ENCODE measurements at regions not wholly inside any gene's neighbourhood (a gene's known extent, or its start where the extent isn't known, plus 50 kb on each side); places are given as distances from the start of the nearest gene placed in this dataset.

GRCh38 chr4:189033801-189034347 lies 894.6 kb downstream of the TRIML1 start:
- WGBS, 2 experiments (ENCODE audit: extremely low coverage in 2 of 2, insufficient read length in 1 of 2), result 88% methylated on average over 3 of the region's 13 CpGs; no CpG with 5 or more reads in 1 of the 2 experiments
- Histone ChIP-seq H3K9me1 (ENCODE audit: insufficient read depth, low read length) (no peaks in the 10 kb centered on the region), H4K5ac (ENCODE audit: low read depth, low read length) (no peak overlapping the region), H2AK5ac (ENCODE audit: low read depth, low read length) (no peak overlapping the region), H2BK5ac (ENCODE audit: low read depth, low read length, poor library complexity, severe bottlenecking) (no peak overlapping the region), H3K4ac (ENCODE audit: low read depth, low read length) (no peak overlapping the region), H4K20me1 (ENCODE audit: insufficient read depth, low read length) (no peaks in the 10 kb centered on the region), H2AK9ac (replicated peaks; ENCODE audit: low read depth, low read length, poor library complexity) (no peak overlapping the region), H3K9me3 (ENCODE audit: control insufficient read depth, insufficient read depth, low read length) (no peaks in the 10 kb centered on the region), H3K4me3 (ENCODE audit: insufficient read depth, low read depth, low read length) (no peak overlapping the region), H3K36me3 (ENCODE audit: control insufficient read depth, insufficient read depth, low read length) (no peaks in the 10 kb centered on the region), H3K79me1 (ENCODE audit: low read depth in 1 of 2, low read length in 2 of 2) (no peaks in the 10 kb centered on the region), H2AFZ (replicated peaks; ENCODE audit: low read length, poor library complexity) (peak overlapping the region; percentile 34), H4K8ac (ENCODE audit: low read depth in 2 of 2, low read length in 2 of 2) (no peak overlapping the region), H3K14ac (replicated peaks; ENCODE audit: low read depth, low read length) (no peak overlapping the region), H2BK20ac (ENCODE audit: low read depth, low read length) (no peak overlapping the region; the same call in 1 of the 2 replicates), H2BK120ac (ENCODE audit: low read depth, low read length) (no peak overlapping the region), H3K4me1 (ENCODE audit: control insufficient read depth, insufficient read depth, low read length) (peaks cover 2% of the 10 kb centered on the region; the same call in 1 of the 2 replicates), H3K56ac (ENCODE audit: extremely low read depth, insufficient read depth, low read length) (no peak overlapping the region), H3K27ac (ENCODE audit: insufficient read depth, low read length) (no peak overlapping the region), H4K91ac (ENCODE audit: insufficient read depth, low read depth, low read length) (no peak overlapping the region), H2BK15ac (ENCODE audit: low read depth, low read length) (no peak overlapping the region), H3K9ac (ENCODE audit: low read depth, low read length) (no peak overlapping the region), H3K23ac (ENCODE audit: low read depth, low read length) (no peak overlapping the region), H3K4me2 (ENCODE audit: low read depth, low read length) (no peak overlapping the region), H3K27me3 (ENCODE audit: control insufficient read depth, insufficient read depth, low read length) (no peaks in the 10 kb centered on the region), H3K18ac (ENCODE audit: low read depth, low read length) (no peak overlapping the region)
- DNase-seq, result no peak
- ChIA-PET CTCF (no interaction called here), POLR2A (ENCODE audit: unreplicated experiment) (no interaction called here)
- in situ Hi-C loops (cut with MboI; ENCODE audit: low sequenced_read_pairs), result no loop called here
- dilution Hi-C loops (cut with HindIII; ENCODE audit: low sequenced_read_pairs, unreplicated experiment), result no loop called here
- no TSS peak for BruUV-seq (replicated peaks)
- no peak for TF ChIP-seq CHD1 (IDR thresholded peaks at IDR 0.05; ENCODE audit: low read depth, low read length)
- TF ChIP-seq RCOR1 (IDR thresholded peaks at IDR 0.05; ENCODE audit: insufficient replicate concordance, low read length), result no peak
- no peak for TF ChIP-seq SMC3 (IDR thresholded peaks at IDR 0.05; ENCODE audit: low read depth, low read length)
- intact Hi-C loops (cut with micrococcal nuclease), result no loop called here
- ATAC-seq (ENCODE audit: low read depth), result no peak

Data from IMR-90 (cell line).